A549 (cell line): ENCODE measurements at regions not wholly inside any gene's neighbourhood (a gene's known extent, or its start where the extent isn't known, plus 50 kb on each side); places are given as distances from the start of the nearest gene placed in this dataset.

Experiments used
- ATAC-seq, 2 experiments: fragments of 200-7000 bp in 1 of 2; fragments of >200 bp in 1 of 2; cut with Nextera tagmentation in 1 of 2; cut with Tn5 transposase in 1 of 2; 3 replicates each; pipeline versions ENCODE4 v1.8.0 to v1.9.1; 2018 to 2020; ENCODE audit warnings: mild to moderate bottlenecking in 1 of 2, moderate library complexity in 1 of 2
- CTCF ChIA-PET: fragments of 300-600 bp; sonication (Branson Sonifier 250); formaldehyde crosslinking; extraction: SDS; loops from one replicate; lab custom pipeline; 2021; ENCODE audit warnings: antibody characterized with exemption, inconsistent platforms; lab: Yijun Ruan, JAX
- POLR2A ChIA-PET: fragments of 350-600 bp; formaldehyde crosslinking; extraction: SDS; loops from one replicate; lab custom pipeline; 2021; ENCODE audit warnings: antibody characterized with exemption, inconsistent platforms; lab: Yijun Ruan, JAX
- DNase-seq, 2 experiments: peaks; one replicate each; pipeline versions ENCODE4 v3.0.0 to v3.0.0-alpha.2; 2011 to 2016; ENCODE audit warnings: low read depth in 1 of 2, low spot score in 1 of 2
- FAIRE-seq: peaks from 2 replicates; lab custom pipeline; 2011; peaks lifted over from hg19 to GRCh38; lab: Jason Lieb, UNC
- H3K27ac ChIP-seq, 2 experiments: fragments of >200 bp; sonication (Bioruptor Twin); formaldehyde crosslinking; 3 replicates each; pipeline ENCODE4 v1.5.1; 2016 to 2017
- H3K4me1 ChIP-seq: fragments of >200 bp; sonication (Bioruptor Twin); formaldehyde crosslinking; 3 replicates; pipeline ENCODE4 v1.6.1; 2016
- H3K4me2 ChIP-seq: fragments of >200 bp; sonication (Bioruptor Twin); formaldehyde crosslinking; 3 replicates; pipeline ENCODE4 v1.6.1; 2016
- H3K4me3 ChIP-seq: fragments of >200 bp; sonication (Bioruptor Twin); formaldehyde crosslinking; 3 replicates; pipeline ENCODE4 v1.5.1; 2016
- H3K9me3 ChIP-seq: fragments of >200 bp; sonication (Bioruptor Twin); formaldehyde crosslinking; 3 replicates; pipeline ENCODE4 v1.6.1; 2016
- CEBPB ChIP-seq, 2 experiments: fragments of >200 bp in 1 of 2; sonication (Bioruptor Twin) in 1 of 2; formaldehyde crosslinking in 1 of 2; IDR thresholded peaks; 2 replicates each; pipeline ENCODE4 v1.6.1; 2012 to 2016
- CHD2 ChIP-seq: fragments of 150-350 bp; IDR thresholded peaks from 2 replicates; pipeline ENCODE4 v1.6.1; 2014; ENCODE audit warnings: low read length; ENCODE audit not compliant: partially characterized antibody
- CHD4 ChIP-seq: fragments of 200-600 bp; sonication (generic); IDR thresholded peaks from 2 replicates; pipeline ENCODE4 v1.6.1; 2016; ENCODE audit warnings: antibody characterized with exemption, mild to moderate bottlenecking, borderline replicate concordance
- EHMT2 ChIP-seq: fragments of 200-600 bp; sonication (generic); IDR thresholded peaks from 2 replicates; pipeline ENCODE4 v1.6.1; 2016; ENCODE audit warnings: antibody characterized with exemption, low read depth, mild to moderate bottlenecking, moderate library complexity
- EP300 ChIP-seq, 2 experiments: fragments of >200 bp; sonication (Bioruptor Twin); formaldehyde crosslinking; IDR thresholded peaks; 2 replicates in 1 of 2; 3 replicates in 1 of 2; pipeline ENCODE4 v1.6.1; 2016 to 2017
- ESRRA ChIP-seq: fragments of 150-350 bp; IDR thresholded peaks from 2 replicates; pipeline ENCODE4 v1.6.1; 2014; ENCODE audit warnings: mild to moderate bottlenecking, low read length, borderline replicate concordance
- FOSB ChIP-seq: fragments of 250-450 bp; sonication (Bioruptor Pico); IDR thresholded peaks from 2 replicates; pipeline ENCODE4 v1.5.0; 2020; ENCODE audit warnings: mild to moderate bottlenecking, moderate library complexity
- GATA3 ChIP-seq: IDR thresholded peaks from 2 replicates; pipeline ENCODE4 v1.6.1; 2012; ENCODE audit warnings: borderline replicate concordance
- HES2 ChIP-seq: fragments of >200 bp; sonication (Bioruptor Twin); formaldehyde crosslinking; IDR thresholded peaks from 2 replicates; pipeline ENCODE4 v1.6.1; 2016
- HOXA7 ChIP-seq: fragments of 250-450 bp; sonication (Bioruptor Pico); IDR thresholded peaks from 2 replicates; pipeline ENCODE4 v1.5.0; 2020; ENCODE audit warnings: mild to moderate bottlenecking, moderate library complexity
- HOXB5 ChIP-seq: fragments of 250-450 bp; sonication (Bioruptor Pico); IDR thresholded peaks from 2 replicates; pipeline ENCODE4 v1.5.0; 2020; ENCODE audit warnings: mild to moderate bottlenecking, moderate library complexity
- MAZ ChIP-seq: fragments of 150-350 bp; IDR thresholded peaks from 2 replicates; pipeline ENCODE4 v1.6.1; 2014; ENCODE audit warnings: antibody characterized with exemption, low read depth, low read length, borderline replicate concordance
- MYC ChIP-seq: IDR thresholded peaks from 2 replicates; pipeline ENCODE4 v1.6.1; 2012; ENCODE audit warnings: mild to moderate bottlenecking, inconsistent platforms, low read length, improper control_type of control experiment, borderline replicate concordance
- NR3C1 ChIP-seq: fragments of >200 bp; sonication (Bioruptor Twin); formaldehyde crosslinking; IDR thresholded peaks from 3 replicates; pipeline ENCODE4 v1.6.1; 2017
- PHF8 ChIP-seq: fragments of 200-600 bp; sonication (generic); IDR thresholded peaks from 2 replicates; pipeline ENCODE4 v1.6.1; 2016; ENCODE audit warnings: low read depth, mild to moderate bottlenecking, antibody characterized with exemption, moderate library complexity, borderline replicate concordance
- RAD21 ChIP-seq, 2 experiments: fragments of >200 bp in 1 of 2; sonication (Bioruptor Twin) in 1 of 2; formaldehyde crosslinking in 1 of 2; IDR thresholded peaks in 1 of 2; conservative IDR thresholded peaks in 1 of 2; 2 replicates in 1 of 2; 3 replicates in 1 of 2; pipeline ENCODE4 v1.6.1; 2012 to 2018; ENCODE audit warnings: inconsistent platforms in 1 of 2
- RARB ChIP-seq: fragments of 250-450 bp; sonication (Bioruptor Pico); IDR thresholded peaks from 2 replicates; pipeline ENCODE4 v1.8.0; 2021; ENCODE audit warnings: mild to moderate bottlenecking, moderate library complexity
- RCOR1 ChIP-seq: fragments of 150-350 bp; IDR thresholded peaks from 2 replicates; pipeline ENCODE4 v1.6.1; 2014; ENCODE audit warnings: antibody characterized with exemption, low read length, low read depth
- RFX5 ChIP-seq: fragments of 450-650 bp; IDR thresholded peaks from 2 replicates; pipeline ENCODE4 v1.7.1; 2014; ENCODE audit warnings: antibody characterized with exemption, mild to moderate bottlenecking, moderate library complexity
- RNF2 ChIP-seq: fragments of 200-600 bp; sonication (generic); IDR thresholded peaks from 2 replicates; pipeline ENCODE4 v1.6.1; 2016; ENCODE audit warnings: low read depth, mild to moderate bottlenecking, antibody characterized with exemption, moderate library complexity, borderline replicate concordance
- SMC3 ChIP-seq: fragments of >200 bp; sonication (Bioruptor Twin); formaldehyde crosslinking; IDR thresholded peaks from 3 replicates; pipeline ENCODE4 v1.6.1; 2018; ENCODE audit warnings: inconsistent platforms
- SREBF2 ChIP-seq: fragments of 450-650 bp; IDR thresholded peaks from 2 replicates; pipeline ENCODE4 v1.6.1; 2014; ENCODE audit warnings: mild to moderate bottlenecking, moderate library complexity
- TFCP2L1 ChIP-seq: fragments of 250-450 bp; sonication (Bioruptor Pico); IDR thresholded peaks from 2 replicates; pipeline ENCODE4 v1.5.0; 2021; ENCODE audit warnings: mild to moderate bottlenecking
- ZFP36 ChIP-seq: fragments of 450-650 bp; IDR thresholded peaks from 2 replicates; pipeline ENCODE4 v1.6.1; 2014; ENCODE audit warnings: borderline replicate concordance; ENCODE audit not compliant: partially characterized antibody
- ZNF302 ChIP-seq: fragments of 250-450 bp; sonication (Bioruptor Pico); IDR thresholded peaks from 2 replicates; pipeline ENCODE4 v1.9.0; 2021; ENCODE audit warnings: inconsistent platforms, mild to moderate bottlenecking, moderate library complexity
- ZSCAN20 ChIP-seq: fragments of 250-450 bp; sonication (Bioruptor Pico); IDR thresholded peaks from 2 replicates; pipeline ENCODE4 v1.8.0; 2022; ENCODE audit warnings: mild to moderate bottlenecking, moderate library complexity
- WGBS: methylation state at CpG from one replicate; pipeline ENCODE4 v1.1.6; 2017; ENCODE audit errors: missing lambda C conversion rate; 5-methylcytosine and 5-hydroxymethylcytosine counted together
- TF ChIP-seq, protein P1 (sequence below): fragments of 150-350 bp; IDR thresholded peaks from 2 replicates; pipeline ENCODE4 v1.6.1; 2014; ENCODE audit warnings: low read depth, mild to moderate bottlenecking, low read length
- TF ChIP-seq, protein P2 (sequence below): fragments of 450-650 bp; IDR thresholded peaks from 2 replicates; pipeline ENCODE4 v1.6.1; 2014; ENCODE audit warnings: antibody characterized with exemption
- TF ChIP-seq, protein P3 (sequence below): fragments of >200 bp; sonication (Bioruptor Twin); formaldehyde crosslinking; IDR thresholded peaks from 3 replicates; pipeline ENCODE4 v1.6.1; 2016

GRCh38 chr2:236738030-236738429 lies 168.4 kb downstream of the ACKR3 start:
- no peaks in the 10 kb centered on the region for H3K9me3 ChIP-seq
- DNase-seq (no peak), ATAC-seq (no peak), FAIRE-seq (no peak)
- 53% methylated on average over 4 of the region's 4 CpGs for whole genome bisulfite sequencing
- no peak overlapping the region for H3K4me2 ChIP-seq
- TF ChIP-seq SREBF2, result no peak
- no peak for TF ChIP-seq CHD4
- TF ChIP-seq, protein P1, sequence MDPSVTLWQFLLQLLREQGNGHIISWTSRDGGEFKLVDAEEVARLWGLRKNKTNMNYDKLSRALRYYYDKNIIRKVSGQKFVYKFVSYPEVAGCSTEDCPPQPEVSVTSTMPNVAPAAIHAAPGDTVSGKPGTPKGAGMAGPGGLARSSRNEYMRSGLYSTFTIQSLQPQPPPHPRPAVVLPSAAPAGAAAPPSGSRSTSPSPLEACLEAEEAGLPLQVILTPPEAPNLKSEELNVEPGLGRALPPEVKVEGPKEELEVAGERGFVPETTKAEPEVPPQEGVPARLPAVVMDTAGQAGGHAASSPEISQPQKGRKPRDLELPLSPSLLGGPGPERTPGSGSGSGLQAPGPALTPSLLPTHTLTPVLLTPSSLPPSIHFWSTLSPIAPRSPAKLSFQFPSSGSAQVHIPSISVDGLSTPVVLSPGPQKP, result no peak
- TF ChIP-seq NR3C1, result no peak
- TF ChIP-seq RFX5, result no peak
- TF ChIP-seq GATA3, result no peak
- no peak for TF ChIP-seq ZNF302
- TF ChIP-seq, protein P2, sequence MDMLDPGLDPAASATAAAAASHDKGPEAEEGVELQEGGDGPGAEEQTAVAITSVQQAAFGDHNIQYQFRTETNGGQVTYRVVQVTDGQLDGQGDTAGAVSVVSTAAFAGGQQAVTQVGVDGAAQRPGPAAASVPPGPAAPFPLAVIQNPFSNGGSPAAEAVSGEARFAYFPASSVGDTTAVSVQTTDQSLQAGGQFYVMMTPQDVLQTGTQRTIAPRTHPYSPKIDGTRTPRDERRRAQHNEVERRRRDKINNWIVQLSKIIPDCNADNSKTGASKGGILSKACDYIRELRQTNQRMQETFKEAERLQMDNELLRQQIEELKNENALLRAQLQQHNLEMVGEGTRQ, result no peak
- TF ChIP-seq ZSCAN20, result no peak
- no peak for TF ChIP-seq RARB (CRISPR knock-in tag)
- TF ChIP-seq ESRRA, result no peak
- no peak for TF ChIP-seq RCOR1
- TF ChIP-seq CHD2, result no peak
- TF ChIP-seq FOSB, result no peak
- TF ChIP-seq RAD21 (conservative IDR thresholded peaks at IDR 0.05 in 1 of 2, IDR thresholded peaks at IDR 0.05 in 1 of 2), result no peak
- TF ChIP-seq HOXB5 (CRISPR knock-in tag), result no peak
- TF ChIP-seq HOXA7 (CRISPR knock-in tag), result no peak
- POLR2A ChIA-PET, result no interaction called here
- no peak overlapping the region for H3K27ac ChIP-seq
- H3K4me1 ChIP-seq, result no peaks in the 10 kb centered on the region
- H3K4me3 ChIP-seq, result no peak overlapping the region
- CTCF ChIA-PET, result no interaction called here

- Histone ChIP-seq H3K4me3 (no peak overlapping the region), H3K4me2 (no peak overlapping the region), H3K4me1 (no peaks in the 10 kb centered on the region), H3K27ac (no peak overlapping the region), H3K9me3 (no peaks in the 10 kb centered on the region)
- no peak for DNase-seq
- 55% methylated on average over 2 of the region's 2 CpGs for WGBS
- CTCF ChIA-PET, result interaction anchor here (1.2 kb wide), 1 partner anchor 288 kb away, joined by 3 read pairs; no protein-coding TSS in a partner anchor
- no peak for ATAC-seq
- TF ChIP-seq MAZ (no peak), HES2 (no peak), PHF8 (no peak), MYC (no peak)
- no peak for FAIRE-seq
- POLR2A ChIA-PET, result no interaction called here
Observed at GRCh38 chr2:236738896-236739295, 169.3 kb downstream of the ACKR3 start.

DNA sequence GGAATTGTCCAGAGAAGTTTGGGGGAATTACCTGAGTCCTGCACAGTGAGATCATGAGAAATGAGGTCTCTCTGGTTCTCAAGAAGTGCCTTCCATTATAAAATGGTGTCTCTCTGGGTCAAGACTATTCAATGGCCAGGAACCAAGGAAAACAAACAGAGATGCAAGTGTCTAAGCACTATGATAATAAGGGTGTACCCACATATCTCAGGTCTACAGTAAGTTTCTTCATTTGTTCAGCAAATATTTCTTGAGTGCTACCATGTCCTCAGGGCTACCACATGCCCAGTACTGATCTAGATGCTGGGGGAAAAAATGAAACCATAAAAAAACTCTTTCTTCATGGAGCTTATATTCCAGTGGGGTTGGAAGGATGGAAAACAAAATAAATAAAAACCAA lies 170.0 kb downstream of the ACKR3 start:
- Histone ChIP-seq H3K4me3 (no peak overlapping the region), H3K4me2 (no peak overlapping the region), H3K4me1 (peaks cover 6% of the 10 kb centered on the region), H3K27ac (no peak overlapping the region), H3K9me3 (no peaks in the 10 kb centered on the region)
- ATAC-seq (no peak), DNase-seq (no peak), FAIRE-seq (no peak)
- TF ChIP-seq SMC3 (no peak), RCOR1 (no peak), RNF2 (no peak), TFCP2L1 (CRISPR knock-in tag) (no peak), EHMT2 (no peak), ZFP36 (no peak), EP300 (IDR thresholded peaks at IDR 0.05) (no peak), CEBPB (IDR thresholded peaks at IDR 0.05) (no peak), RAD21 (conservative IDR thresholded peaks at IDR 0.05 in 1 of 2, IDR thresholded peaks at IDR 0.05 in 1 of 2) (no peak)
- TF ChIP-seq, protein P3, sequence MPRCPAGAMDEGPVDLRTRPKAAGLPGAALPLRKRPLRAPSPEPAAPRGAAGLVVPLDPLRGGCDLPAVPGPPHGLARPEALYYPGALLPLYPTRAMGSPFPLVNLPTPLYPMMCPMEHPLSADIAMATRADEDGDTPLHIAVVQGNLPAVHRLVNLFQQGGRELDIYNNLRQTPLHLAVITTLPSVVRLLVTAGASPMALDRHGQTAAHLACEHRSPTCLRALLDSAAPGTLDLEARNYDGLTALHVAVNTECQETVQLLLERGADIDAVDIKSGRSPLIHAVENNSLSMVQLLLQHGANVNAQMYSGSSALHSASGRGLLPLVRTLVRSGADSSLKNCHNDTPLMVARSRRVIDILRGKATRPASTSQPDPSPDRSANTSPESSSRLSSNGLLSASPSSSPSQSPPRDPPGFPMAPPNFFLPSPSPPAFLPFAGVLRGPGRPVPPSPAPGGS, result no peak
- POLR2A ChIA-PET, result no interaction called here
- CTCF ChIA-PET, result interaction anchor here (1.1 to 1.2 kb wide), 2 partner anchors 30 to 288 kb away, joined by 3 to 5 read pairs; no protein-coding TSS in a partner anchor
